Activated T-helper 17 cell treated with anti-CD3 and anti-CD28 coated beads, Interleukin-2, amount 50 U/mL, for 72 hours (primary cell): ENCODE measurements at regions not wholly inside any gene's neighbourhood (a gene's known extent, or its start where the extent isn't known, plus 50 kb on each side); places are given as distances from the start of the nearest gene placed in this dataset.

Experiments
- ATAC-seq: fragments of 150-1000 bp; cut with Tn5 transposase; replicated peaks from 2 replicates; pipeline ENCODE4 v1.10.0; 2021; ENCODE audit warnings: mild to moderate bottlenecking, moderate library complexity
- H3K27ac Mint-ChIP-seq: one replicate; pipeline ENCODE4 v1.8.0; 2022; ENCODE audit warnings: mixed read lengths
- H3K27me3 Mint-ChIP-seq: one replicate; pipeline ENCODE4 v1.8.0; 2022; ENCODE audit warnings: mixed read lengths
- H3K36me3 Mint-ChIP-seq: one replicate; pipeline ENCODE4 v1.8.0; 2022; ENCODE audit warnings: low read depth, mild to moderate bottlenecking, mixed read lengths
- H3K4me1 Mint-ChIP-seq: one replicate; pipeline ENCODE4 v1.8.0; 2022; ENCODE audit warnings: mixed read lengths
- H3K4me3 Mint-ChIP-seq: one replicate; pipeline ENCODE4 v1.8.0; 2022; ENCODE audit warnings: mild to moderate bottlenecking, mixed read lengths
- H3K9me3 Mint-ChIP-seq: one replicate; pipeline ENCODE4 v1.8.0; 2022; ENCODE audit warnings: mixed read lengths

GRCh38 chr6:150456466-150456865 is 87.7 kb downstream of the IYD start:
- Mint-ChIP-seq H3K4me1 (no peaks in the 10 kb centered on the region), H3K9me3 (no peaks in the 10 kb centered on the region), H3K4me3 (no peak overlapping the region), H3K27me3 (peaks cover 3% of the 10 kb centered on the region), H3K36me3 (no peaks in the 10 kb centered on the region), H3K27ac (no peak overlapping the region)
- ATAC-seq: no peak

GRCh38 chr6:150456902-150457643 is 88.3 kb downstream of the IYD start:
- Mint-ChIP-seq H3K27ac (no peak overlapping the region), H3K4me1 (no peaks in the 10 kb centered on the region), H3K36me3 (no peaks in the 10 kb centered on the region), H3K4me3 (no peak overlapping the region), H3K9me3 (no peaks in the 10 kb centered on the region), H3K27me3 (peaks cover 3% of the 10 kb centered on the region)
- no peak for ATAC-seq

- no peak for ATAC-seq
- Mint-ChIP-seq H3K9me3 (no peaks in the 10 kb centered on the region), H3K4me1 (no peaks in the 10 kb centered on the region), H3K27me3 (peaks cover 3% of the 10 kb centered on the region), H3K36me3 (no peaks in the 10 kb centered on the region), H3K27ac (no peak overlapping the region), H3K4me3 (no peak overlapping the region)
These were observed 89.8 kb downstream of the IYD start for GRCh38 chr6:150458579-150458978.

- Mint-ChIP-seq H3K9me3 (no peaks in the 10 kb centered on the region), H3K4me1 (no peaks in the 10 kb centered on the region), H3K27me3 (peaks cover 3% of the 10 kb centered on the region), H3K27ac (no peak overlapping the region), H3K4me3 (no peak overlapping the region), H3K36me3 (no peaks in the 10 kb centered on the region)
- ATAC-seq: no peak
These were observed 95.0 kb downstream of the IYD start for GRCh38 chr6:150463852-150464251.

- Mint-ChIP-seq H3K27ac (no peak overlapping the region), H3K27me3 (peaks cover 1% of the 10 kb centered on the region), H3K4me1 (no peaks in the 10 kb centered on the region), H3K36me3 (no peaks in the 10 kb centered on the region), H3K4me3 (no peak overlapping the region), H3K9me3 (no peaks in the 10 kb centered on the region)
- ATAC-seq: no peak
These were observed 96.2 kb downstream of the IYD start for GRCh38 chr6:150464966-150465365.

- Mint-ChIP-seq H3K36me3 (no peaks in the 10 kb centered on the region), H3K27me3 (peaks cover 5% of the 10 kb centered on the region), H3K4me1 (no peaks in the 10 kb centered on the region), H3K9me3 (no peaks in the 10 kb centered on the region), H3K4me3 (no peak overlapping the region), H3K27ac (no peak overlapping the region)
- no peak for ATAC-seq
These were observed 96.8 kb downstream of the IYD start for GRCh38 chr6:150465610-150466009.

GRCh38 chr6:150466196-150466595 is 97.4 kb downstream of the IYD start:
- H3K36me3 Mint-ChIP-seq: no peaks in the 10 kb centered on the region
- H3K27ac Mint-ChIP-seq: no peak overlapping the region
- H3K4me1 Mint-ChIP-seq: no peaks in the 10 kb centered on the region

GRCh38 chr6:150470131-150470530 is 101.3 kb downstream of the IYD start:
- Mint-ChIP-seq H3K4me1 (no peaks in the 10 kb centered on the region), H3K27ac (no peak overlapping the region), H3K9me3 (no peaks in the 10 kb centered on the region), H3K27me3 (peaks cover 5% of the 10 kb centered on the region), H3K4me3 (no peak overlapping the region), H3K36me3 (no peaks in the 10 kb centered on the region)
- no peak for ATAC-seq

More at GRCh38 chr6:150466196-150466595, 97.4 kb downstream of the IYD start:
- no peak overlapping the region for H3K4me3 Mint-ChIP-seq
- H3K9me3 Mint-ChIP-seq: no peaks in the 10 kb centered on the region
- no peak for ATAC-seq
- peaks cover 5% of the 10 kb centered on the region for H3K27me3 Mint-ChIP-seq

GRCh38 chr6:150470960-150471665 is 102.3 kb downstream of the IYD start:
- no peaks in the 10 kb centered on the region for H3K4me1 Mint-ChIP-seq
- H3K4me3 Mint-ChIP-seq: no peak overlapping the region
- H3K27me3 Mint-ChIP-seq: peaks cover 5% of the 10 kb centered on the region
- no peaks in the 10 kb centered on the region for H3K36me3 Mint-ChIP-seq
- ATAC-seq: no peak
- no peak overlapping the region for H3K27ac Mint-ChIP-seq
- no peaks in the 10 kb centered on the region for H3K9me3 Mint-ChIP-seq

GRCh38 chr6:150478656-150479545 is 110.1 kb downstream of the IYD start:
- Mint-ChIP-seq H3K27ac (no peak overlapping the region), H3K36me3 (no peaks in the 10 kb centered on the region), H3K4me3 (no peak overlapping the region), H3K27me3 (peaks cover 12% of the 10 kb centered on the region), H3K4me1 (peaks cover 4% of the 10 kb centered on the region), H3K9me3 (peaks cover 3% of the 10 kb centered on the region)
- ATAC-seq: no peak

GRCh38 chr6:150482883-150483409 is 114.1 kb downstream of the IYD start:
- peaks cover 4% of the 10 kb centered on the region for H3K4me1 Mint-ChIP-seq
- H3K36me3 Mint-ChIP-seq: no peaks in the 10 kb centered on the region
- peak; percentile 39 for ATAC-seq

GRCh38 chr6:150485161-150485958 is 114.3 kb upstream of the PLEKHG1 start:
- peaks cover 3% of the 10 kb centered on the region for H3K27me3 Mint-ChIP-seq
- no peaks in the 10 kb centered on the region for H3K4me1 Mint-ChIP-seq
- no peak overlapping the region for H3K27ac Mint-ChIP-seq
- H3K9me3 Mint-ChIP-seq: peaks cover 3% of the 10 kb centered on the region
- H3K4me3 Mint-ChIP-seq: no peak overlapping the region
- ATAC-seq: no peak
- H3K36me3 Mint-ChIP-seq: no peaks in the 10 kb centered on the region

More at GRCh38 chr6:150482883-150483409, 114.1 kb downstream of the IYD start:
- Mint-ChIP-seq H3K4me3 (no peak overlapping the region), H3K27ac (no peak overlapping the region), H3K9me3 (peaks cover 3% of the 10 kb centered on the region), H3K27me3 (peaks cover 8% of the 10 kb centered on the region)

- Mint-ChIP-seq H3K27me3 (no peaks in the 10 kb centered on the region), H3K4me3 (no peak overlapping the region), H3K9me3 (no peaks in the 10 kb centered on the region), H3K27ac (no peak overlapping the region), H3K36me3 (no peaks in the 10 kb centered on the region), H3K4me1 (peaks cover under 1% of the 10 kb centered on the region)
- no peak for ATAC-seq
These were observed 113.6 kb upstream of the PLEKHG1 start for GRCh38 chr6:150486048-150486447.

GRCh38 chr6:150490586-150490985 is 109.1 kb upstream of the PLEKHG1 start:
- H3K36me3 Mint-ChIP-seq: no peaks in the 10 kb centered on the region
- no peak overlapping the region for H3K27ac Mint-ChIP-seq
- no peak for ATAC-seq
- no peaks in the 10 kb centered on the region for H3K27me3 Mint-ChIP-seq
- H3K4me1 Mint-ChIP-seq: peaks cover 11% of the 10 kb centered on the region
- H3K9me3 Mint-ChIP-seq: peaks cover 7% of the 10 kb centered on the region
- H3K4me3 Mint-ChIP-seq: no peak overlapping the region
